ENCODE measurements at regions not wholly inside any gene's neighbourhood (a gene's known extent, or its start where the extent isn't known, plus 50 kb on each side); places are given as distances from the start of the nearest gene placed in this dataset.

DNA sequence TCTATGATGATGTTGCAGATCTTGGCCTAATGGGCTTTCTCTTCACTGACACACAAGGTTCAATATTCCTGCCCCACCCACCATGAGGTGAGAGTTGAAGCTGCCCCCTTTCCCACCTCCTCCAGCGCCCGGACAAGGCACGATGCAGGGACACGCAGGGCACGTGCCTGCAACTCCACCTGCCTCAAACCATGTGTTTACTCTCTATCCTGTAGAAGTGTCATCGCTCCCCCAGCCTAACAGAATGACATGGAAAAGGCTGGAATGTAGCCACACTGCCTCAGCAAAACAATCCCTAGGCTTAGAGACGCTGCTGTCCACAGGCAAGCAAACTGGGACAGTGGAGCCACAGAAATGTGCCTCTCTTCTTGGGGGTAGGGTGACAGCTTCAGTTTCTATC is 92.9 kb upstream of the SOD1 start (continued):
- TF ChIP-seq CTBP2 (IDR thresholded peaks at IDR 0.05; ENCODE audit: borderline replicate concordance, insufficient read depth, insufficient read length, low read length) (no peak), EZH2 (IDR thresholded peaks at IDR 0.05; ENCODE audit: low read depth, low read length, severe bottlenecking) (no peak), CBX5 (IDR thresholded peaks at IDR 0.05; ENCODE audit: low read depth, low read length) (no peak), RFX5 (IDR thresholded peaks at IDR 0.05; ENCODE audit: borderline replicate concordance, low read depth, low read length) (no peak), RBBP5 (IDR thresholded peaks at IDR 0.05; ENCODE audit: borderline replicate concordance, low read depth, low read length) (no peak)
